Activated CD8-positive, alpha-beta memory T cell treated with anti-CD3 and anti-CD28 coated beads, Interleukin-2, amount 50 U/mL, for 4 hours (primary cell): ENCODE measurements at regions not wholly inside any gene's neighbourhood (a gene's known extent, or its start where the extent isn't known, plus 50 kb on each side); places are given as distances from the start of the nearest gene placed in this dataset.

Experiments
- DNase-seq: peaks from one replicate; pipeline ENCODE4 v3.0.0-alpha.2; 2020

GRCh38 chr5:175235251-175235960, 208.6 kb downstream of the DRD1 start:
- DNase-seq: no peak

- DNase-seq: no peak
These were observed 213.7 kb downstream of the DRD1 start for GRCh38 chr5:175230299-175230698.

GRCh38 chr5:175226506-175226905, 217.5 kb downstream of the DRD1 start:
- DNase-seq: no peak

GRCh38 chr5:175223291-175223690, 220.7 kb downstream of the DRD1 start:
- no peak for DNase-seq

- DNase-seq: no peak
These were observed 221.4 kb downstream of the DRD1 start for GRCh38 chr5:175222621-175223020.

GRCh38 chr5:175220549-175220948, 223.4 kb downstream of the DRD1 start:
- DNase-seq: no peak

GRCh38 chr5:175219366-175219765, 224.6 kb downstream of the DRD1 start:
- DNase-seq: no peak

GRCh38 chr5:175216991-175217390, 227.0 kb downstream of the DRD1 start:
- DNase-seq: no peak

- no peak for DNase-seq
These were observed 228.1 kb downstream of the DRD1 start for GRCh38 chr5:175215906-175216305.

- no peak for DNase-seq
These were observed 229.8 kb downstream of the DRD1 start for GRCh38 chr5:175214152-175214551.

GRCh38 chr5:175211956-175212756, 231.8 kb downstream of the DRD1 start:
- DNase-seq: no peak

- no peak for DNase-seq
These were observed 236.5 kb downstream of the DRD1 start for GRCh38 chr5:175207321-175208040.

- DNase-seq: no peak
These were observed 237.3 kb downstream of the DRD1 start for GRCh38 chr5:175206669-175207068.

- DNase-seq: no peak
These were observed 241.4 kb downstream of the DRD1 start for GRCh38 chr5:175202463-175203068.

GRCh38 chr5:175201393-175201792, 242.6 kb downstream of the DRD1 start:
- DNase-seq: no peak

GRCh38 chr5:175195698-175196656, 248.0 kb downstream of the DRD1 start:
- no peak for DNase-seq

GRCh38 chr5:175181331-175181730, 262.7 kb downstream of the DRD1 start:
- no peak for DNase-seq

- no peak for DNase-seq
These were observed 273.1 kb downstream of the DRD1 start for GRCh38 chr5:175170899-175171298.

- no peak for DNase-seq
These were observed 275.0 kb downstream of the DRD1 start for GRCh38 chr5:175168882-175169507.

GRCh38 chr5:175166026-175166425, 278.0 kb downstream of the DRD1 start:
- DNase-seq: no peak

- DNase-seq: no peak
These were observed 280.3 kb downstream of the DRD1 start for GRCh38 chr5:175163586-175164275.
